ENCODE measurements at regions not wholly inside any gene's neighbourhood (a gene's known extent, or its start where the extent isn't known, plus 50 kb on each side); places are given as distances from the start of the nearest gene placed in this dataset.

DNA sequence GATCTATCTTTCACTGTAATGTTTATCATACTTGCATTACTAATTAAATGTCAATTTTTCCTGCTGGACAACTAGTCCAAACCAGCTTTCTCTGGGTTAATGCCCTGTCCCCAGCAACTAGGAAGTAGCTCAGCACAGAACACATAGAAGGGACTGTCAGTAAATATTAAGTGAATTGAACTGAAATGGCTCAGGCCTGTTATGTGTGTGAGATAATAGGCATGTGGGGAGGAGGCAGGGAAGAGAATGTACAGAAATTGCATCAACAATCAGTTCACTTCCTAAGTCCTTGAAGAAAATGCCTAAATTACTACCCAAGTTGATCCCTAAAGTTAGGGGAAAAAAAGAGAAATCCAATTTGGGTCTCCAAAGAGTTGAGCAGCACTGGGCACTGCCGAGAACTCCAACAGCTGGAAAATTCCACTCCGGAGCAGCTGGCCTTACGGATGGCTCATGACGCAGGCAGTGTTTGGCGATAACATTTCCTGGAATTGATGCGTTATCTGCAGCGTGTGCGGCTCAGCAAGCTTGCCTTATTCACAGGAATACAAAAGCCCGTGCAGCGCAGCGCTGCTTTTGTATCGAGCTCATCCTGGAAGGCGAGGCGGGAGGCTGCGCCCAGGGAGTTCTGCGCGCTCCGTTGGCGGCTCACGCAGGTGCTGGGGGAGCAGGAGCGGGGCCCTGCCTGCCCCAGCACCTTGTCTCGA is 297.3 kb upstream of the LCORL start:
- no peaks in the 10 kb centered on the region for H3K4me1 Mint-ChIP-seq (ENCODE audit: unreplicated experiment)
- H3K27ac Mint-ChIP-seq (ENCODE audit: unreplicated experiment): no peak overlapping the region
- no peaks in the 10 kb centered on the region for H3K9me3 Mint-ChIP-seq (ENCODE audit: unreplicated experiment)
- no peak overlapping the region for H3K4me3 Mint-ChIP-seq (ENCODE audit: unreplicated experiment)
- no peak for DNase-seq (ENCODE audit: low spot score)
- H3K36me3 Mint-ChIP-seq (ENCODE audit: low read depth, unreplicated experiment): no peaks in the 10 kb centered on the region
- H3K27me3 Mint-ChIP-seq (ENCODE audit: unreplicated experiment): no peaks in the 10 kb centered on the region
- TF ChIP-seq, protein P1, sequence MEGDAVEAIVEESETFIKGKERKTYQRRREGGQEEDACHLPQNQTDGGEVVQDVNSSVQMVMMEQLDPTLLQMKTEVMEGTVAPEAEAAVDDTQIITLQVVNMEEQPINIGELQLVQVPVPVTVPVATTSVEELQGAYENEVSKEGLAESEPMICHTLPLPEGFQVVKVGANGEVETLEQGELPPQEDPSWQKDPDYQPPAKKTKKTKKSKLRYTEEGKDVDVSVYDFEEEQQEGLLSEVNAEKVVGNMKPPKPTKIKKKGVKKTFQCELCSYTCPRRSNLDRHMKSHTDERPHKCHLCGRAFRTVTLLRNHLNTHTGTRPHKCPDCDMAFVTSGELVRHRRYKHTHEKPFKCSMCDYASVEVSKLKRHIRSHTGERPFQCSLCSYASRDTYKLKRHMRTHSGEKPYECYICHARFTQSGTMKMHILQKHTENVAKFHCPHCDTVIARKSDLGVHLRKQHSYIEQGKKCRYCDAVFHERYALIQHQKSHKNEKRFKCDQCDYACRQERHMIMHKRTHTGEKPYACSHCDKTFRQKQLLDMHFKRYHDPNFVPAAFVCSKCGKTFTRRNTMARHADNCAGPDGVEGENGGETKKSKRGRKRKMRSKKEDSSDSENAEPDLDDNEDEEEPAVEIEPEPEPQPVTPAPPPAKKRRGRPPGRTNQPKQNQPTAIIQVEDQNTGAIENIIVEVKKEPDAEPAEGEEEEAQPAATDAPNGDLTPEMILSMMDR (IDR thresholded peaks at IDR 0.05; ENCODE audit: unreplicated experiment): no peak

DNA sequence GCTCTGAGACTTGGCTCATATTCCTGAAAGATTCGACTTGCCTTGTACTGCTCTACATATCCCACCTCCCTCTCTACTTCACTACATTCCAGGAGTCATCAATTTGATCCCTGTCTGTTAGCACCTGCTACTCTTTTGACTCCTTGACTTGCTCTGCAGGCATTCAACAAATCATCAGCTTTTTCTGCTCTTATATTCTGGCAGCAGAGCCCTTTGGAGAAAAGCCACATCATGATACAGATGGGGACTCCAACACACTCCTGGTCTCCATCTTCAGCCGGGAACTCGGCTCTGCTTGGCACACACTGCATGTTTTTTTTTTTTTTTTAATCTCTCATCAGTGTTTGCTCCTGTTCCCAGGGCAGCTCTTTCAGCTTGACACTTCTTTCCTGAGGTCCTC is 293.2 kb upstream of the LCORL start:
- no peak overlapping the region for H3K27ac Mint-ChIP-seq (ENCODE audit: unreplicated experiment)
- H3K4me3 Mint-ChIP-seq (ENCODE audit: unreplicated experiment): no peak overlapping the region
- no peak for DNase-seq (ENCODE audit: low spot score)
- no peaks in the 10 kb centered on the region for H3K36me3 Mint-ChIP-seq (ENCODE audit: low read depth, unreplicated experiment)
- no peaks in the 10 kb centered on the region for H3K9me3 Mint-ChIP-seq (ENCODE audit: unreplicated experiment)
- TF ChIP-seq, protein P1 (IDR thresholded peaks at IDR 0.05; ENCODE audit: unreplicated experiment): no peak
- no peaks in the 10 kb centered on the region for H3K27me3 Mint-ChIP-seq (ENCODE audit: unreplicated experiment)
- H3K4me1 Mint-ChIP-seq (ENCODE audit: unreplicated experiment): no peaks in the 10 kb centered on the region

DNA sequence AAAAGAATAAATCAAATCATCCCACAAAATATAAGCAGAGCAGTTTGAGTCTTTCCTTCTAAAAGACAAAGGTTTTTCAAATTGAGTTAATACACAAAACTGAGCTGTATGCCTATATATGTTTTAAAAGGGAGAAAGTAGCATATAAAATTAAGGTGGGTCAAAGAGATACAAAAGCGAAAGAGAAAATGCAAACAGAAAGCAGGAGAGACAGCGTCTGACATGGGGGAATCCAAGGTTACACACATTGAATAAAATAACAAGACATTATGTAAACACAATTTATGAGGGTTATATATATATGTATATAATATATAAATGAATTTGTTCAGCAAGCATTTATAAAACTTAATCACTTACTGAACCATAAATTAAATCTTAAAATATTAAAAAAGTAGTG is 276.1 kb upstream of the LCORL start:
- Mint-ChIP-seq H3K27me3 (ENCODE audit: unreplicated experiment) (no peaks in the 10 kb centered on the region), H3K9me3 (ENCODE audit: unreplicated experiment) (no peaks in the 10 kb centered on the region), H3K4me3 (ENCODE audit: unreplicated experiment) (no peak overlapping the region), H3K4me1 (ENCODE audit: unreplicated experiment) (no peaks in the 10 kb centered on the region), H3K36me3 (ENCODE audit: low read depth, unreplicated experiment) (no peaks in the 10 kb centered on the region), H3K27ac (ENCODE audit: unreplicated experiment) (no peak overlapping the region)
- TF ChIP-seq, protein P1 (IDR thresholded peaks at IDR 0.05; ENCODE audit: unreplicated experiment): no peak
- no peak for DNase-seq (ENCODE audit: low spot score)

DNA sequence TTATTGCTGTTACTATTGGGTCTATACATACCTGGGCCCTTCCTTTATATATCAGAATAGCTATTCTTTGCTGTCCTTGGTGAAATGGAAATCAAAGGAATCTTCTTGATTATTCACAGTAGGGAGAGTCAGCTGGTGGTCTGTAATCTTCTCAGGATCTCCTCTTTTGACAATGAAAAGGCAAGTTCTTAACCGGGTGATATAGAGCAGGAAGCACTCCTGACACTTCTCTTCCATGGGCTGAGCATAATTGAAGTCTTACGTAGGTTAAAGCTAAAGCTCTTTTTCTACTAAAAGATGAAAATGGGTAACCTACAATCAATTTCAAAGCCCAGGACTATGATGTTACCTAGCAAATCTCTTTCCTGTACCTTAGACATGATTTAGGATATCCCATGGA is 274.9 kb upstream of the LCORL start:
- TF ChIP-seq, protein P1 (IDR thresholded peaks at IDR 0.05; ENCODE audit: unreplicated experiment): no peak
- no peaks in the 10 kb centered on the region for H3K9me3 Mint-ChIP-seq (ENCODE audit: unreplicated experiment)
- no peak overlapping the region for H3K27ac Mint-ChIP-seq (ENCODE audit: unreplicated experiment)
- no peaks in the 10 kb centered on the region for H3K36me3 Mint-ChIP-seq (ENCODE audit: low read depth, unreplicated experiment)
- no peaks in the 10 kb centered on the region for H3K4me1 Mint-ChIP-seq (ENCODE audit: unreplicated experiment)
- no peak for DNase-seq (ENCODE audit: low spot score)
- no peaks in the 10 kb centered on the region for H3K27me3 Mint-ChIP-seq (ENCODE audit: unreplicated experiment)
- H3K4me3 Mint-ChIP-seq (ENCODE audit: unreplicated experiment): no peak overlapping the region

DNA sequence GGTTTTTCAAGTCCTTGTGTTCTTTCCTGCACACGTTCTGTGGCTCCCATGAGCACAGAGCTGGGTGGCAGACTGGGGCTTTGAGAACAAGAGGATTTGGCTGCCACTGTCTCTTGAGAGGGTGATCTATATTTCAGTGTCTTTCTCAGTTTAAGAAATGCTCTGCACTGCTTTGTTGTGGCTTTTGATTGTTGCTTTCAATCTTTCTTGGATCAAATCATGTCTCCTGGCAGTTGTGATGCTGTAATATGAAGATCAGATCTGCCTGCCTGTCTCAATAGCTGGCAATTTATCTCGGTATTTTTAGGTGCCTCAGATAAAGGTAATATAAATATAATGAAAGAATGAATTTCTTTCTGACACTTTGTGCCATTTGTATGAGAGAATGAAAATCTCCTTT is 273.3 kb upstream of the LCORL start:
- Mint-ChIP-seq H3K27ac (ENCODE audit: unreplicated experiment) (no peak overlapping the region), H3K36me3 (ENCODE audit: low read depth, unreplicated experiment) (no peaks in the 10 kb centered on the region), H3K27me3 (ENCODE audit: unreplicated experiment) (no peaks in the 10 kb centered on the region), H3K4me1 (ENCODE audit: unreplicated experiment) (no peaks in the 10 kb centered on the region), H3K9me3 (ENCODE audit: unreplicated experiment) (no peaks in the 10 kb centered on the region), H3K4me3 (ENCODE audit: unreplicated experiment) (no peak overlapping the region)
- TF ChIP-seq, protein P1 (IDR thresholded peaks at IDR 0.05; ENCODE audit: unreplicated experiment): no peak
- DNase-seq (ENCODE audit: low spot score): no peak

Measured in endothelial cell (in vitro differentiated cells).